AG04450 (cell line): ENCODE measurements at regions not wholly inside any gene's neighbourhood (a gene's known extent, or its start where the extent isn't known, plus 50 kb on each side); places are given as distances from the start of the nearest gene placed in this dataset.

Source experiments
- CTCF ChIA-PET: fragments of 300-600, 350-600 bp; formaldehyde crosslinking; extraction: SDS; loops from one replicate; lab custom pipeline; 2022; ENCODE audit warnings: antibody characterized with exemption, inconsistent platforms; lab: Charles Lee
- POLR2A ChIA-PET: fragments of 350-600 bp; formaldehyde crosslinking; extraction: SDS; loops from one replicate; lab custom pipeline; 2021; ENCODE audit warnings: antibody characterized with exemption, inconsistent platforms; lab: Yijun Ruan, JAX
- DNase-seq: peaks from one replicate; pipeline ENCODE4 v3.0.0-alpha.2; 2011; ENCODE audit warnings: low read depth, low spot score
- H3K27ac ChIP-seq: one replicate; pipeline ENCODE4 v1.5.1; 2012; ENCODE audit warnings: low read depth, low read length, control low read depth
- H3K27me3 ChIP-seq: one replicate; pipeline ENCODE4 v1.6.0; 2012; ENCODE audit warnings: low read length; ENCODE audit not compliant: control insufficient read depth, insufficient read depth
- H3K4me3 ChIP-seq: 2 replicates; pipeline ENCODE4 v1.5.1; 2011; ENCODE audit warnings: mild to moderate bottlenecking, low read depth, low read length, control low read depth
- H3K9me3 ChIP-seq: 2 replicates; pipeline ENCODE4 v1.5.1; 2012; ENCODE audit warnings: low read length; ENCODE audit not compliant: control insufficient read depth, insufficient read depth
- TF ChIP-seq, protein P1 (sequence below): IDR thresholded peaks from 2 replicates; pipeline ENCODE4 v1.5.1; 2011; ENCODE audit warnings: low read depth, low read length, control low read depth, inconsistent platforms

DNA sequence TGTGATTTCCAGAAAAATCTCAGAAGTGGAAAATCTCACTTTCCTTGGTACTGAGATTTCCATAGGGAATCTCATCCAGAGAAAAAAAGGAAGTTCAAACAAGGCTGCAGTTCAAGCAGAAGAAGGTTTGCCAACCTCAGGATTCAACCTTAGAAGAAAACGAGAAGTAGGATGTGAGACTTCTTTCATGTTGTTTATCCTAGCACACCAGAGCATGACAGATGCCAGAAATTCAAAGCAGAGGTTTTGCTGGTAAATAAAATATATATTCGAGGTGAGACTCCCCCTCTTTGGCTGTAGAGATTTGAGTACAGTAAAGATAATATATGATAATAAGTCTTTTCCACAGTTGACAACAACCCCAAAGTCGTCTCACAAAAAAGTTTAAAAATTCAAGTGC is 116.9 kb upstream of the SMC2 start:
- no peak for DNase-seq
- H3K4me3 ChIP-seq: no peak overlapping the region
- ChIA-PET CTCF (no interaction called here), POLR2A (no interaction called here)
- no peaks in the 10 kb centered on the region for H3K9me3 ChIP-seq
- no peak overlapping the region for H3K27ac ChIP-seq
- H3K27me3 ChIP-seq: no peaks in the 10 kb centered on the region
- TF ChIP-seq, protein P1, sequence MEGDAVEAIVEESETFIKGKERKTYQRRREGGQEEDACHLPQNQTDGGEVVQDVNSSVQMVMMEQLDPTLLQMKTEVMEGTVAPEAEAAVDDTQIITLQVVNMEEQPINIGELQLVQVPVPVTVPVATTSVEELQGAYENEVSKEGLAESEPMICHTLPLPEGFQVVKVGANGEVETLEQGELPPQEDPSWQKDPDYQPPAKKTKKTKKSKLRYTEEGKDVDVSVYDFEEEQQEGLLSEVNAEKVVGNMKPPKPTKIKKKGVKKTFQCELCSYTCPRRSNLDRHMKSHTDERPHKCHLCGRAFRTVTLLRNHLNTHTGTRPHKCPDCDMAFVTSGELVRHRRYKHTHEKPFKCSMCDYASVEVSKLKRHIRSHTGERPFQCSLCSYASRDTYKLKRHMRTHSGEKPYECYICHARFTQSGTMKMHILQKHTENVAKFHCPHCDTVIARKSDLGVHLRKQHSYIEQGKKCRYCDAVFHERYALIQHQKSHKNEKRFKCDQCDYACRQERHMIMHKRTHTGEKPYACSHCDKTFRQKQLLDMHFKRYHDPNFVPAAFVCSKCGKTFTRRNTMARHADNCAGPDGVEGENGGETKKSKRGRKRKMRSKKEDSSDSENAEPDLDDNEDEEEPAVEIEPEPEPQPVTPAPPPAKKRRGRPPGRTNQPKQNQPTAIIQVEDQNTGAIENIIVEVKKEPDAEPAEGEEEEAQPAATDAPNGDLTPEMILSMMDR: no peak

DNA sequence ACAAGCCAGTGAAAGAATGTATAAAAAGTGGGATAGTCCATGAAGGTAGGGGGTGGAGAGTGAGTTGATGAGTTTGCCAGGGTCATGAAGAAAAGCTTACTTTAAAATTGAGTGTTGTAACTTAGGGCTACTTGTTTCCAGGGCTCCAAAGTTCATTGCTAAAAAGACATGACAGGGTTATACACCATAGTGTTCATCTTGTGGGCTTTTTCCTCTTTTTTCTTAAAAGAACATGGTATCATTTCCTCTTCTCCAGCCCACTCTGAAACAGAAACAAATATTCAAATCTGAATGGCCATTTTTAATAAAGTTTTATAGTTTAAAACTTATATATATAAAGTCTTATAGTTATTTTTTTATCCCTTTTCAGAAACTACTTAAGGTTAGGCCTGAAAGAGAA is 115.7 kb upstream of the SMC2 start:
- Histone ChIP-seq H3K9me3 (no peaks in the 10 kb centered on the region), H3K27me3 (no peaks in the 10 kb centered on the region), H3K27ac (no peak overlapping the region), H3K4me3 (no peak overlapping the region)
- TF ChIP-seq, protein P1: no peak
- ChIA-PET CTCF (interaction anchor here (0.6 kb wide), 1 partner anchor 124 kb away, joined by 4 read pairs; no protein-coding TSS in a partner anchor), POLR2A (no interaction called here)
- DNase-seq: no peak

DNA sequence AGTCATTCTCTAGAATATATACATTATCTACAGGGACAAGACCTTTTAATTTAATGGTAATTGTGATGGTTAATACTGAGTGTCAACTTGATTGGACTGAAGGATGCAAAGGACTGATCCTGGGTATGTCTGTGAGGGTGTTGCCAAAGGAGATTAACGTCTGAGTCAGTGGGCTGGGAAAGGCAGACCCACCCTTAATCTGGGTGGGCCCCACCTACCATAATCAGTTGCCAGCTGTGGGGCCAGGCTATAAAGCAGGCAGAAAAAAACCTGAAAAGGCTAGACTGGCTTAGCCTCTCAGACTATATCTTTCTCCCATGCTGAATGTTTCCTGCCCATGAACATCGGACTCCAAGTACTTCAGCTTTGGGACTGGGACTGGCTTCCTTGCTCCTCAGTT is 112.2 kb upstream of the SMC2 start:
- ChIA-PET CTCF (no interaction called here), POLR2A (no interaction called here)
- TF ChIP-seq, protein P1: no peak
- Histone ChIP-seq H3K27ac (no peak overlapping the region), H3K9me3 (no peaks in the 10 kb centered on the region), H3K27me3 (no peaks in the 10 kb centered on the region), H3K4me3 (no peak overlapping the region)
- DNase-seq: no peak

DNA sequence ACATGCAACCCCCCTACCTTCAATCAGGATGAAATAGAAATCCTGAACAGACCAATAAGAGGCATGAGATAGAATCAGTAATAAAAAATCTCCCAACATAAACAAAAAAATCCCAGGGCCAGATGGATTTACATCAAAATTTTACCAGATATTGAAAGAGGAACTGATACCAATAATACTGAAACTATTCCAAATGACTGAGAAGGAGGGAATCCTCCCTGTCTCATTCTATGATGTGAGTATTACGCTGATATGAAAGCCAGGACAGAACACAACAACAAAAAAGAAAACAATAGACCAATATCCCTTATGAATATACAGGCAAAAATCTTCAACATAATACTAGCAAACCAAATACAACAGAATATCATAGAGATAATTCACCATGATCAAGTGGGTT is 109.0 kb upstream of the SMC2 start:
- TF ChIP-seq, protein P1: no peak
- CTCF ChIA-PET: no interaction called here
- no peaks in the 10 kb centered on the region for H3K27me3 ChIP-seq
- no peak overlapping the region for H3K4me3 ChIP-seq
- POLR2A ChIA-PET: no interaction called here
- no peaks in the 10 kb centered on the region for H3K9me3 ChIP-seq
- no peak overlapping the region for H3K27ac ChIP-seq
- DNase-seq: no peak

DNA sequence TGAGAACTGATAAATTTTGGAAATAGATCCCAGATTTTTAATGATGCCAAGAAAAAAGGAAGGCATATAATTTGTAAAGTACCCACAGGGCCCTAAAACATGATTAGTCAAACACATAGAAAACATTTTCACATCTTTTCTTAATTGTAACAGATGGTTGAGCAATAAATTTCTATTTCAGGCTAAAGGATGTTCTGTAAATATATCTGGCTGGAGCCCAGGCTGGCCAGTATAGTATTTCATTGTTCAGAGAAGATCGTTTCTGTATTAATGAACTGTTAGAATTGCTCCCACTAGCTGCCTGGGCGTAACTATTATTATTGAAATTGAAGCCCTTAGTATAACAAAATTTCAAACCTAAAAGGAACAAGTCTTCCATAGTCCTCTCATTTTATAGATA is 105.3 kb upstream of the SMC2 start:
- CTCF ChIA-PET: no interaction called here

More for the DNA sequence above, 105.3 kb upstream of the SMC2 start:
- DNase-seq: no peak
- no peak overlapping the region for H3K27ac ChIP-seq
- POLR2A ChIA-PET: no interaction called here
- no peak overlapping the region for H3K4me3 ChIP-seq
- TF ChIP-seq, protein P1: no peak
- H3K27me3 ChIP-seq: no peaks in the 10 kb centered on the region
- no peaks in the 10 kb centered on the region for H3K9me3 ChIP-seq
